ENCODE measurements at regions not wholly inside any gene's neighbourhood (a gene's known extent, or its start where the extent isn't known, plus 50 kb on each side); places are given as distances from the start of the nearest gene placed in this dataset.
"Not testable (repeated sequence)": the region's sequence is repeated elsewhere in the genome, so short reads cannot be mapped to it uniquely, and the experiment has no call there.

DNA sequence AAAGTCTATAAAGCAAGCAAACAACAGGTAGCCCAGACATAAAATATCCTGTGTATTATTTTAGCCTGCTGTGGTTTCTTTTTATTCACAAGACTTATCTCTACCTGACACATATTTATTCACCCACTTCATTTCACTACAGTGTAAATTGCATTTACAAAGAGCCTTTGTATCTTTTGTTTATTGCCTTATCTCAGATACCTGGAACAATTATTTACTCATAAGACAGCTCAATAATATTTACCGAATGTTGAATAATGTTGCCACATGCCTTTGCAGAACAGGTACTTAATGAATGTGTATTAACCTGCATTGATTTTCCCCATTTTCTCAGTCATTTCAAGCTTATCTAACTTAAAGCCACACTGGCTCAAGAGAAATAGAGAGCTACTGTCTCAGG lies 603.6 kb downstream of the FBXO15 start:
- DNase-seq (ENCODE audit: low read depth): no peak

DNA sequence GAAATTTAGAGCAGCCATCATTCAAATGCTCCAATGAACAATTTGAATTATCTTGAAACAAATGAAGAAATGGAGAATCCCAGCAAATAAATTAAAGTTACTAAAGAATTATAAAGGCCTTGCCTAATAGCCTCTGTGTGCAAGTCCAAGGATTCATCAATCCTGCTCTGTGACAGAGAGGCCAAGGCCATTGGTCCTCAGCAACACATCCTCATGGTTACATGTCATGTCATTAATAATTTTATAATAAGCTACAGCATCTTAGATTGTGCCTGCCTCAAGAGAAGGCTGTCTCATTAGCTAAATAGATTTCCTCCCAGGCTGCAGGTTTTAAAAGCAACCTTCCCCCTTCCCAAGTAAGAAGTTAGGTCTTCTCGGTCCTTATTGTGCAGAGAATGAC lies 611.6 kb downstream of the FBXO15 start:
- no peak for DNase-seq (ENCODE audit: low read depth)

- DNase-seq (ENCODE audit: low read depth): no peak
These were observed 612.4 kb downstream of the FBXO15 start for GRCh38 chr18:73535189-73535588.

DNA sequence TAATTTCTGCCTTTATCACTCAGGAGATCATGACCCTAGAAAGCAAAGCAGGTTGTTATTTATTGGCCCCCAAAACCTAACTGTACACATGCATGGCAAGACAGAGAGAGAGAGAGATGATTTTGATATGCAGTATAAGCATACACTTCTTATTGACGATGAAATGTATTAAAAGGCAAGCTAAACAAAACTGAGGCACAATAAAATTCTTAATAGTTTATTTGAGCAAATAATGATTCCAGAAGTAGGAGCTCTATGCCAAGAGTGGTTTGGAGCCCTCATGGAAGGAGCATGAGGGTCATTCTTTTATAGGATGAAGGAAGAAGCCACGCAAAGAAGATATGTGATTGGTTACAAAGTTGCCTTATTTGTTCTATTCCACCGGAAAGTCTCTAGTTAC lies 616.0 kb downstream of the FBXO15 start:
- DNase-seq (ENCODE audit: low read depth): no peak

DNA sequence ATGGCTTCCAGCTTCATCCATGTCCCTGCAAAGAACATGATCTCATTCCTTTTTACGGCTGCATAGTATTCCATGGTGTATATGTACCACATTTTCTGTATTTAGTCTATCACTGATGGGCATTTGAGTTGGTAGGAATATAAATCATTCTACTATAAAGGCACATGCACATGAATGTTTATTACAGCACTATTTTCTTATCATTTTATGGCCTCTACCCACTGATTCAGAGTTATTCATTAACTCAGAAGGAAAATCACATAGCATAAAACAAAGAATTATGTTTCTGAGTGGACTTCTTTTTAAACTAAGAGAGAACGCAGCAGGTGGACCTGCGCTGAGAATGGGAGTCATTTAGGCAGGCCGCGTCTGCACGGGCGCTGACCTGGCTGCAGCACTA lies 619.6 kb downstream of the FBXO15 start:
- DNase-seq (ENCODE audit: low read depth): no peak

GRCh38 chr18:73520229-73520628 lies 627.4 kb downstream of the FBXO15 start:
- no peak for DNase-seq (ENCODE audit: low read depth)

DNA sequence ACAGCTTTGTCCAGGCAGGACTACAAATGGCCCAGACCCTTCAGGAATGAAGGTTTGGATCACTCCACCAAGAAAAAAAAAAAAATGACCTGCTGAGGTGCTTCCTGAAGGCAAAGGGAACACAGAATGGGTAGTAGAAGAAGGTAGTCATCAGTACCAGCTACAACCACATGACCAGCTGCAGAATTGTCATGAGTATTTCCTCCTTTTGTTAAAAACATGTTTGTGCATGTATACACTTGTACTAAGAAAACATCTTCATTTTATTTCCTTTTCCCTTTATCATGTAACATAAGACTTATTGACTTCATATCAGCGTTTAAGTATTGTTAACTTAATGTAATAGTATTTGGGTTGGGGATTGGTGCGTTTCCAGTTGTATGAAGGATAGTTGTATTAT lies 631.6 kb downstream of the FBXO15 start:
- not testable (repeated sequence) for DNase-seq (ENCODE audit: low read depth)

- no peak for DNase-seq (ENCODE audit: low read depth)
These were observed 633.2 kb downstream of the FBXO15 start for GRCh38 chr18:73514449-73514848.

- no peak for DNase-seq (ENCODE audit: low read depth)
These were observed 635.7 kb downstream of the FBXO15 start for GRCh38 chr18:73511771-73512503.

DNA sequence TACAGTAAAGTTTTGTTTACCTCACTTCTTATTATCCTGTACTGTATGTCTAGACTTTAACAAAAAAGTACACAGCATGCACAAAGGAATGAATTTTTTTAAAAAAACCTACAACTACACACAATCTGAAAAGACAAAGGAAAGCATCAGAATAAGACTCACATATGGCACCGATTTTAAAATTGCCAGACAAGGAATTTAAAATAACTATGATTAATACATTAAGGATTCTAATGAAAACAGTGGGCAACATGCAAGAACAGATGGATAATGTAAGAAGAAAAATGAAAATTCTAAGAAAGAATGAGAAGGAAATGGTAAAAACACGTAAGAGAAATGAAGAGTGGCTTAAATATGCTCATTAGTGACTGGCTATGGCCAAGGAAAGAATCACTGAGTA lies 638.2 kb downstream of the FBXO15 start:
- no peak for DNase-seq (ENCODE audit: low read depth)

- DNase-seq (ENCODE audit: low read depth): no peak
These were observed 635.5 kb upstream of the NETO1 start for GRCh38 chr18:73503326-73503725.

- DNase-seq (ENCODE audit: low read depth): no peak
These were observed 620.2 kb upstream of the NETO1 start for GRCh38 chr18:73487966-73488365.

GRCh38 chr18:73485166-73485565 lies 617.4 kb upstream of the NETO1 start:
- DNase-seq (ENCODE audit: low read depth): no peak

- DNase-seq (ENCODE audit: low read depth): no peak
These were observed 615.1 kb upstream of the NETO1 start for GRCh38 chr18:73482901-73483300.

DNA sequence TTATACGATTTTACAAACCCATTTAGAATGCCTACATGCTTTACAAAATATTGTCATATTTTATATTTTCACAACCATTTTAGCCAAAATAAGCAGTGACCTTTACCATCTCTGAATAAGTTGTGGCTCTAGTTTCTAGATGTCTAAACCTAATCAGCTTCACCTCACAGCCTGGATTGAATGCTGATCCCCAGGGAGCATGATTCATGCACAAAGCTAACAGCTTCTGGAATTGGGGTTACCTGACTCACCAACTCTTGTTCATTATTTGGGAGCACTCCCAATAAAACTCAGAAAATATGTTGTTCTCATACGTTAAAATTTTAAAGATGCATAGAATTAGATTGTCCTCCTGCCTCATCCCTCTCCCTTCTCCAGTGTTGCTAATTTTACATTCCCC lies 611.7 kb upstream of the NETO1 start:
- DNase-seq (ENCODE audit: low read depth): no peak

DNA sequence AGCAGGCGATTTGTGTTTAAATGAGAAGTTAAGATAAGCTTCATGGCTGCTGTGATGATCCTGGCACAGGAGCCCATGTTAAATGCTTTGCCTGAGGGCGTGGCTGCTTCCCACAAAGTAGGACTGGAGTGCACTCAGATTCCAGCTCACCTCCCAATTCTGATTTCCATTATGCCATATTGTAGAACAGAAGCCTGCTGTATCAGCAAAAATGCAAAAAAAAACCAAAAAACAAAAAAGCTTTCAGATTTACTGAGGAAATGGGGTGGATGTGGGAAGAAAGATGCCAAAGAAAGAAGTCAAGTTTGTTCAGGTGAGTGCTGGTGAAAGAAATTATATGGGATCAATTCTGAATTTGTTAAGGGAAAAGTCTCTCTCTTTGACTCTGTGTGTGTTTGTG lies 610.4 kb upstream of the NETO1 start:
- no peak for DNase-seq (ENCODE audit: low read depth)

DNA sequence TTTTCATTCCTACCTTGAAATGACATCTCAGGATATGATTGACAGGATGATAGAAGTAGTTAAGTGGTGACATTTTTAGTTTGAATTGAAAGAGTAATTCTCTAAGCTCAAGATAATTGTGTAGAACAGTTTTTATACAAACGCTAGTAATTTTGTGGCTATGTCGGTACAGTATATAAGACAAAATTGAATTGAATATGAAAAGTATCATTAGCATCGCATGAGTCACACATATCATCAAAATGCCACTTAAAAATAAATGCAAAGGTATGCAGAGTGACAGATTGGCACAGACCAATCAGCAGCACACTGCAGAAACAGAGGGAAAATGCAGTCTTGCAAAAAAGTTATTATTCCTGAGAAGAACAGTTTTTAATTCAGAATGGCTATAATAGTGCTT lies 608.2 kb upstream of the NETO1 start:
- no peak for DNase-seq (ENCODE audit: low read depth)

DNA sequence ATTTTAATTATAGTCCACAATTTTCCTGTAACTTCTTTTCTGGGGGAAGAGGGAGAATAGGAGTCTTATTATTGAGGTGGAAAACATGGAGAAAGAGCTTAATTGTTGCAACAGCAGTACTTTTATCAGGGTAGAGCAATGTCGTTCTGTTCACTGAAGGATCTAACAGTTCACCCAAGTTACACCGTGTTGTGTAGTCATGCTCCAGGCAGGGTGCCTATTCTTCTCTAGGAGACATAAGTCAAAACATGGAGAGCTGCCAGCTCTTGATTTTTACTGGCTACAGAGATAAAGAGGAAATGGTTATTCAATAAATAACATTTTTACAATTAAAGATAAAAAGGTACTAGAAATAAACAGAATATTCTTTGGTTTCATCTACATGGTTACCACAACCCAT lies 594.3 kb upstream of the NETO1 start:
- DNase-seq (ENCODE audit: low read depth): no peak

- no peak for DNase-seq (ENCODE audit: low read depth)
These were observed 593.9 kb upstream of the NETO1 start for GRCh38 chr18:73461780-73462059.

DNA sequence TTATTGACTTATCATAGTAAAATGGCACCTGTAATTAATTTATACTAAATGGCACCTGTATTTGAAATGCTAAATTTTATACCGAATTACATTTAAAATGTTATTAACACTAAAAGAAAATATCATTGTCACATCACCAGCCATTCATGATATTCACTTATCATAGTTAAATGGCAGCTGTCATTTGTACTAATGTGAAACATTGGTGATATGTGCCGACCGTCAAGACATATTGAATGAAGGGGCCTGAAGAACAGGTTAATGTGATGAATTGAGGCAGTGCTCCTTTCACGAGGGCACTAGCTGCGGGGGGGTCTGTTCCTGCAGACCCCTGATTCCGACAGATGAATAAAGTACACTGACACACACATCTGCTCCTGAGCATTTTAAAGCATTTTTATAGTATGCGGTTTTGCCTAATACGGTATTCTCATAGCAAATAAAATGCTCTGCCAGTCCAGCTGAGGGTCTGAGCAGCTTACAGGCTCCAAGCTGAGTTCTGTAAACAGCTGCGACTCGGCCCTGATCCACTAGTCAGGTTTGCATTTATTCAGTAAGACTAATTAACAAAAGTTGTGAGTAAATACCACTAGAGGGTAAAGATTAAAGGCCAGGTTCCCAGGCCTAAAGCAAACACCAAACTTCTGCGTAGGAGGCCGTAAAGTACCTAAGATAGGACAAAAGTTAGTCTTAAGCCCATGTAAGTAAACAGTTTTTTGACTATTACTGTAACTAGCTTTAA lies 593.4 kb upstream of the NETO1 start:
- DNase-seq (ENCODE audit: low read depth): no peak

GRCh38 chr18:73458186-73458964 lies 590.6 kb upstream of the NETO1 start:
- no peak for DNase-seq (ENCODE audit: low read depth)

DNA sequence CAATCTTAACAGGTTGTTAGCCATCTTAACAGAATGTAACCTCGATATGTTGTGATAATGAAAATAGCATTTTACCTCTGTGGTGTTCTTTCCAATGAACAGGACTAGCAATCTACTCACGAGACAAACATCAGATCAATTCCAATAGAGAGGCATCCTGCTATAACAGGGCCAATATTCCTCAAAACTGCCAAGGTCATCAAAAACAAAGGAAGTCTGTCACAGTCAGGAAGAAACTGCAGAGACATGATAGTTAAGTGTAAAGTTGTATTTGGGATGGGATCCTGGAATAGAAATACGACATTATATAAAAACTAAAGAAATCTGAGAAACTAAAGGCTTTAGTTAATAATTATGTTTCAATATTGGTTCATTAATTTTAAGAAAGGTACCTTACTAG lies 588.9 kb upstream of the NETO1 start:
- DNase-seq (ENCODE audit: low read depth): no peak

DNA sequence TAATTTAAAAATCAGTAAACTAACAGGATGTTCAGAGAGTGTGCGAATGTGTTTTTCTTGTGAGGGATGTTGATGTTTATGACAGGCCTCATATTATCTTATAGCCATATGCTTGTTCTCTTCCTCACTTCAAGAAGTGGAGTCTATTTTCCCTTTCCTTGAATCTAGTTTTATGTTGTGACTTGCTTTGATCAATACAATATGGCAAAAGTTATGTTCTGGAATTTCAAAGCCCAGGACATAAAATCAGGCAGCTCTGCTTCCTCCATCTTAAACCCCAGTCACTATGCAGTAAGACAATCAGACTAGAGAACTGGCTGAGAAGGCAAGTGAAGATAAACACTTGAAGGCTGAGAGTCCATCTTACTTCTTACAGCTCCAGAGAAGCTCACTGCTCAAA lies 585.1 kb upstream of the NETO1 start:
- no peak for DNase-seq (ENCODE audit: low read depth)
